Neural cell (in vitro differentiated cells): ENCODE measurements at regions not wholly inside any gene's neighbourhood (a gene's known extent, or its start where the extent isn't known, plus 50 kb on each side); places are given as distances from the start of the nearest gene placed in this dataset.

ENCODE experiments used
- H2AFZ ChIP-seq: fragments of 200-600, 300-800 bp; sonication (generic), shearing (Covaris generic); 2 replicates; pipeline ENCODE4 v1.6.0; 2014; ENCODE audit warnings: low read depth, mild to moderate bottlenecking, antibody characterized with exemption, low read length, moderate library complexity
- H3F3A ChIP-seq: fragments of 200-600 bp; shearing (Covaris generic); 2 replicates; pipeline ENCODE4 v1.6.1; 2016; ENCODE audit warnings: mild to moderate bottlenecking, moderate library complexity, mixed read lengths, antibody characterized with exemption, low read length; ENCODE audit not compliant: insufficient read depth, poor library complexity, severe bottlenecking
- H3K27ac ChIP-seq: fragments of 200-600, 300-800 bp; sonication (generic), shearing (Covaris generic); 2 replicates; pipeline ENCODE4 v1.5.1; 2014; ENCODE audit warnings: mild to moderate bottlenecking, low read length, moderate library complexity
- H3K27me3 ChIP-seq: fragments of 300-800, 200-600 bp; sonication (generic), shearing (Covaris generic); 2 replicates; pipeline ENCODE4 v1.6.0; 2014; ENCODE audit warnings: mild to moderate bottlenecking, low read depth, low read length, moderate library complexity; ENCODE audit not compliant: insufficient read depth
- H3K36me3 ChIP-seq: fragments of 300-800, 200-600 bp; sonication (generic), shearing (Covaris generic); 2 replicates; pipeline ENCODE4 v1.5.1; 2014; ENCODE audit warnings: mild to moderate bottlenecking, antibody characterized with exemption, low read length, moderate library complexity; ENCODE audit not compliant: insufficient read depth
- H3K4me2 ChIP-seq: fragments of 300-800, 200-600 bp; sonication (generic), shearing (Covaris generic); 2 replicates; pipeline ENCODE4 v1.6.0; 2014; ENCODE audit warnings: mild to moderate bottlenecking, low read length
- H3K4me3 ChIP-seq: fragments of 300-800, 200-600 bp; sonication (generic), shearing (Covaris generic); 2 replicates; pipeline ENCODE4 v1.5.1; 2014; ENCODE audit warnings: mild to moderate bottlenecking, low read length, moderate library complexity
- H3K79me2 ChIP-seq: fragments of 200-600 bp; shearing (Covaris generic); replicated peaks from 2 replicates; pipeline ENCODE4 v1.6.0; 2014; ENCODE audit warnings: mild to moderate bottlenecking, low read length, moderate library complexity; ENCODE audit not compliant: insufficient read depth
- H3K9ac ChIP-seq: fragments of 300-800, 200-600 bp; sonication (generic), shearing (Covaris generic); 2 replicates; pipeline ENCODE4 v1.6.1; 2016; ENCODE audit warnings: mild to moderate bottlenecking, low read length, mixed read lengths
- H3K9me2 ChIP-seq: fragments of 200-600 bp; shearing (Covaris generic); 2 replicates; pipeline ENCODE4 v1.6.1; 2016; ENCODE audit warnings: mild to moderate bottlenecking, low read length, mixed read lengths; ENCODE audit not compliant: insufficient read depth
- H3K9me3 ChIP-seq: fragments of 200-600, 300-800 bp; sonication (generic), shearing (Covaris generic); 2 replicates; pipeline ENCODE4 v1.6.1; 2016; ENCODE audit warnings: mild to moderate bottlenecking, mixed run types, low read length, moderate library complexity, mixed read lengths
- H4K20me1 ChIP-seq: fragments of 200-600 bp; shearing (Covaris generic); 2 replicates; pipeline ENCODE4 v1.6.1; 2016; ENCODE audit warnings: mild to moderate bottlenecking, mixed run types; ENCODE audit not compliant: insufficient read depth
- EP300 ChIP-seq: fragments of 450-650 bp; conservative IDR thresholded peaks from 2 replicates; pipeline ENCODE4 v1.6.1; 2014; ENCODE audit warnings: antibody characterized with exemption, mild to moderate bottlenecking, moderate library complexity; ENCODE audit not compliant: poor library complexity, severe bottlenecking
- EZH2 ChIP-seq: fragments of 200-600, 300-800 bp; shearing (Covaris generic), sonication (generic); IDR thresholded peaks from 2 replicates; pipeline ENCODE4 v1.6.1; 2014; ENCODE audit warnings: antibody characterized with exemption, low read length, borderline replicate concordance, mild to moderate bottlenecking; ENCODE audit not compliant: insufficient read depth, poor library complexity, severe bottlenecking
- MXI1 ChIP-seq: fragments of 450-650 bp; conservative IDR thresholded peaks from 2 replicates; pipeline ENCODE4 v1.6.1; 2014; ENCODE audit warnings: antibody characterized with exemption, mild to moderate bottlenecking; ENCODE audit not compliant: poor library complexity, severe bottlenecking
- POLR2AphosphoS5 ChIP-seq: IDR thresholded peaks from 2 replicates; pipeline ENCODE4 v1.6.1; 2012
- RAD21 ChIP-seq: fragments of 450-650 bp; conservative IDR thresholded peaks from 2 replicates; pipeline ENCODE4 v1.6.1; 2014; ENCODE audit warnings: antibody characterized with exemption, mild to moderate bottlenecking, moderate library complexity
- SMC3 ChIP-seq: fragments of 450-650 bp; conservative IDR thresholded peaks from 2 replicates; pipeline ENCODE4 v1.6.1; 2014; ENCODE audit warnings: antibody characterized with exemption, mild to moderate bottlenecking, moderate library complexity; ENCODE audit not compliant: poor library complexity
- TAF1 ChIP-seq: IDR thresholded peaks from 2 replicates; pipeline ENCODE4 v1.6.1; 2012; ENCODE audit warnings: low read depth
- TF ChIP-seq, protein P1 (sequence below): IDR thresholded peaks from 2 replicates; pipeline ENCODE4 v1.6.1; 2012; ENCODE audit warnings: borderline replicate concordance
- TF ChIP-seq, protein P2 (sequence below): fragments of 450-650 bp; IDR thresholded peaks from 2 replicates; pipeline ENCODE4 v1.5.1; 2014; ENCODE audit warnings: antibody characterized with exemption, mild to moderate bottlenecking, moderate library complexity; ENCODE audit not compliant: poor library complexity, severe bottlenecking

DNA sequence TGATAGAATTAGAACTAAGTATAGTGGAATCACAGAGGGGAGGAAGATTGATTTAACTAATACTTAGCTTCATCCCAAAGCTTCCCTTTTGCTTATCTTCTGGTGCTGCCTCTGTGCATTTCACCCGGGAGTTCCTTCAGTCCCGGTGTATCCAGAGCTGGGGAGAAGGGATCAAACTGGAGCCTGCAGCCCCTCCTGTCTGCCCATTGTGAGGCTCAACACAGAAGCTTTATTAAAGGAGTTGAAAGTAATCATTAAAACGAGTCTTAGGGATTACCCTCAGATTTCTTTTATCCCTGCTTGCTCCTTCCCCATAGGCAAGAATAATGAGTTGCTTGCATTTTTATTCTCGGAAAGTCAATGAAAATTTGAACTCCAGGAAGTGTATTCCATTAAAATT, 739.7 kb upstream of the DDX18 start:
- H3F3A ChIP-seq, result no peaks in the 10 kb centered on the region
- no peaks in the 10 kb centered on the region for H3K27me3 ChIP-seq
- no peak overlapping the region for H3K27ac ChIP-seq
- no peak overlapping the region for H3K4me3 ChIP-seq
- no peaks in the 10 kb centered on the region for H3K9me2 ChIP-seq
- no peaks in the 10 kb centered on the region for H3K79me2 ChIP-seq
- H3K4me2 ChIP-seq, result no peak overlapping the region
- no peaks in the 10 kb centered on the region for H4K20me1 ChIP-seq
- H3K36me3 ChIP-seq, result no peaks in the 10 kb centered on the region
- H3K9ac ChIP-seq, result no peak overlapping the region
- H3K9me3 ChIP-seq, result no peaks in the 10 kb centered on the region
- TF ChIP-seq RAD21 (no peak), EP300 (no peak), EZH2 (no peak), SMC3 (no peak), TAF1 (no peak), MXI1 (no peak), POLR2AphosphoS5 (no peak)
- TF ChIP-seq, protein P1, sequence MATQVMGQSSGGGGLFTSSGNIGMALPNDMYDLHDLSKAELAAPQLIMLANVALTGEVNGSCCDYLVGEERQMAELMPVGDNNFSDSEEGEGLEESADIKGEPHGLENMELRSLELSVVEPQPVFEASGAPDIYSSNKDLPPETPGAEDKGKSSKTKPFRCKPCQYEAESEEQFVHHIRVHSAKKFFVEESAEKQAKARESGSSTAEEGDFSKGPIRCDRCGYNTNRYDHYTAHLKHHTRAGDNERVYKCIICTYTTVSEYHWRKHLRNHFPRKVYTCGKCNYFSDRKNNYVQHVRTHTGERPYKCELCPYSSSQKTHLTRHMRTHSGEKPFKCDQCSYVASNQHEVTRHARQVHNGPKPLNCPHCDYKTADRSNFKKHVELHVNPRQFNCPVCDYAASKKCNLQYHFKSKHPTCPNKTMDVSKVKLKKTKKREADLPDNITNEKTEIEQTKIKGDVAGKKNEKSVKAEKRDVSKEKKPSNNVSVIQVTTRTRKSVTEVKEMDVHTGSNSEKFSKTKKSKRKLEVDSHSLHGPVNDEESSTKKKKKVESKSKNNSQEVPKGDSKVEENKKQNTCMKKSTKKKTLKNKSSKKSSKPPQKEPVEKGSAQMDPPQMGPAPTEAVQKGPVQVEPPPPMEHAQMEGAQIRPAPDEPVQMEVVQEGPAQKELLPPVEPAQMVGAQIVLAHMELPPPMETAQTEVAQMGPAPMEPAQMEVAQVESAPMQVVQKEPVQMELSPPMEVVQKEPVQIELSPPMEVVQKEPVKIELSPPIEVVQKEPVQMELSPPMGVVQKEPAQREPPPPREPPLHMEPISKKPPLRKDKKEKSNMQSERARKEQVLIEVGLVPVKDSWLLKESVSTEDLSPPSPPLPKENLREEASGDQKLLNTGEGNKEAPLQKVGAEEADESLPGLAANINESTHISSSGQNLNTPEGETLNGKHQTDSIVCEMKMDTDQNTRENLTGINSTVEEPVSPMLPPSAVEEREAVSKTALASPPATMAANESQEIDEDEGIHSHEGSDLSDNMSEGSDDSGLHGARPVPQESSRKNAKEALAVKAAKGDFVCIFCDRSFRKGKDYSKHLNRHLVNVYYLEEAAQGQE, result no peak
- TF ChIP-seq, protein P2, sequence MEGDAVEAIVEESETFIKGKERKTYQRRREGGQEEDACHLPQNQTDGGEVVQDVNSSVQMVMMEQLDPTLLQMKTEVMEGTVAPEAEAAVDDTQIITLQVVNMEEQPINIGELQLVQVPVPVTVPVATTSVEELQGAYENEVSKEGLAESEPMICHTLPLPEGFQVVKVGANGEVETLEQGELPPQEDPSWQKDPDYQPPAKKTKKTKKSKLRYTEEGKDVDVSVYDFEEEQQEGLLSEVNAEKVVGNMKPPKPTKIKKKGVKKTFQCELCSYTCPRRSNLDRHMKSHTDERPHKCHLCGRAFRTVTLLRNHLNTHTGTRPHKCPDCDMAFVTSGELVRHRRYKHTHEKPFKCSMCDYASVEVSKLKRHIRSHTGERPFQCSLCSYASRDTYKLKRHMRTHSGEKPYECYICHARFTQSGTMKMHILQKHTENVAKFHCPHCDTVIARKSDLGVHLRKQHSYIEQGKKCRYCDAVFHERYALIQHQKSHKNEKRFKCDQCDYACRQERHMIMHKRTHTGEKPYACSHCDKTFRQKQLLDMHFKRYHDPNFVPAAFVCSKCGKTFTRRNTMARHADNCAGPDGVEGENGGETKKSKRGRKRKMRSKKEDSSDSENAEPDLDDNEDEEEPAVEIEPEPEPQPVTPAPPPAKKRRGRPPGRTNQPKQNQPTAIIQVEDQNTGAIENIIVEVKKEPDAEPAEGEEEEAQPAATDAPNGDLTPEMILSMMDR, result no peak
- H2AFZ ChIP-seq, result no peak overlapping the region

DNA sequence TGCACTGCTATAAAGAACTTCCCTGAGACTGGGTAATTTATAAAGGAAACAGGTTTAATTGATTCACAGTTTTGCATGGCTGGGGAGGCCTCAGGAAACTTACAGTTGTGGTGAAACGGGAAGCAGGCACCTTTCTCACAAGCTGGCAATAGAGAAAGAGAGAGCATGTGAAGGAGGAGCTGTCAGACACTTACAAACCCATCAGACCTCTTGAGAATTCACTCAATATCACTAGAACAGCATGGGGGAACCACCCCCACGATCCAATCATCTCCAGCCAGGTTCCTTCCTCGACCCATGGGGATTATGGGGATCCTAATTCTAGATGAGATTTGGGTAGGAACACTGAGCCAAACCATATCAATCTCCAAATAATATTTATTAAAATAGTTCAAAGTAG, 729.2 kb upstream of the DDX18 start:
- Histone ChIP-seq H3K9me2 (no peaks in the 10 kb centered on the region), H3K79me2 (no peaks in the 10 kb centered on the region), H2AFZ (no peak overlapping the region), H4K20me1 (no peaks in the 10 kb centered on the region), H3K4me3 (no peak overlapping the region), H3K27ac (no peak overlapping the region), H3K4me2 (no peak overlapping the region), H3F3A (no peaks in the 10 kb centered on the region), H3K9me3 (no peaks in the 10 kb centered on the region), H3K9ac (no peak overlapping the region), H3K27me3 (no peaks in the 10 kb centered on the region), H3K36me3 (no peaks in the 10 kb centered on the region)
- TF ChIP-seq EP300 (no peak), EZH2 (no peak), POLR2AphosphoS5 (no peak), MXI1 (no peak), TAF1 (no peak), RAD21 (no peak), SMC3 (no peak)
- TF ChIP-seq, protein P1, result no peak
- TF ChIP-seq, protein P2, result no peak
